Activated T-cell treated with anti-CD3 and anti-CD28 coated beads, Interleukin-2, amount 50 U/mL, for 24 hours (primary cell): ENCODE measurements at regions not wholly inside any gene's neighbourhood (a gene's known extent, or its start where the extent isn't known, plus 50 kb on each side); places are given as distances from the start of the nearest gene placed in this dataset.

Experiments used
- DNase-seq: peaks from one replicate; pipeline ENCODE4 v3.0.0-alpha.2; 2020
- H3K27ac Mint-ChIP-seq: 2 replicates; pipeline ENCODE4 v1.8.0; 2020; ENCODE audit warnings: mild to moderate bottlenecking, mixed read lengths
- H3K27me3 Mint-ChIP-seq: 2 replicates; pipeline ENCODE4 v1.8.0; 2020; ENCODE audit warnings: mixed read lengths
- H3K36me3 Mint-ChIP-seq: 2 replicates; pipeline ENCODE4 v1.8.0; 2020; ENCODE audit warnings: low read depth, mixed read lengths
- H3K4me1 Mint-ChIP-seq: 2 replicates; pipeline ENCODE4 v1.8.0; 2020; ENCODE audit warnings: low read depth, mixed read lengths
- H3K4me3 Mint-ChIP-seq: 2 replicates; pipeline ENCODE4 v1.8.0; 2020; ENCODE audit warnings: mild to moderate bottlenecking, moderate library complexity, mixed read lengths
- H3K9me3 Mint-ChIP-seq: 2 replicates; pipeline ENCODE4 v1.8.0; 2020; ENCODE audit warnings: mixed read lengths

GRCh38 chr4:38548256-38548655 lies 115.7 kb upstream of the KLF3 start:
- Mint-ChIP-seq H3K9me3 (peaks cover 14% of the 10 kb centered on the region), H3K36me3 (no peaks in the 10 kb centered on the region), H3K27ac (no peak overlapping the region), H3K4me3 (no peak overlapping the region), H3K27me3 (no peaks in the 10 kb centered on the region), H3K4me1 (no peaks in the 10 kb centered on the region)
- DNase-seq, result no peak

GRCh38 chr4:38559374-38559773 lies 104.6 kb upstream of the KLF3 start:
- DNase-seq, result no peak
- no peak overlapping the region for H3K4me3 Mint-ChIP-seq
- H3K9me3 Mint-ChIP-seq, result peaks cover 14% of the 10 kb centered on the region
- peaks cover 20% of the 10 kb centered on the region for H3K4me1 Mint-ChIP-seq
- no peak overlapping the region for H3K27ac Mint-ChIP-seq
- no peaks in the 10 kb centered on the region for H3K36me3 Mint-ChIP-seq
- H3K27me3 Mint-ChIP-seq, result peaks cover 6% of the 10 kb centered on the region

GRCh38 chr4:38560340-38560739 lies 103.7 kb upstream of the KLF3 start:
- Mint-ChIP-seq H3K4me3 (no peak overlapping the region), H3K4me1 (peaks cover 20% of the 10 kb centered on the region), H3K27me3 (peaks cover 6% of the 10 kb centered on the region), H3K9me3 (peaks cover 11% of the 10 kb centered on the region), H3K27ac (no peak overlapping the region), H3K36me3 (no peaks in the 10 kb centered on the region)
- no peak for DNase-seq

DNA sequence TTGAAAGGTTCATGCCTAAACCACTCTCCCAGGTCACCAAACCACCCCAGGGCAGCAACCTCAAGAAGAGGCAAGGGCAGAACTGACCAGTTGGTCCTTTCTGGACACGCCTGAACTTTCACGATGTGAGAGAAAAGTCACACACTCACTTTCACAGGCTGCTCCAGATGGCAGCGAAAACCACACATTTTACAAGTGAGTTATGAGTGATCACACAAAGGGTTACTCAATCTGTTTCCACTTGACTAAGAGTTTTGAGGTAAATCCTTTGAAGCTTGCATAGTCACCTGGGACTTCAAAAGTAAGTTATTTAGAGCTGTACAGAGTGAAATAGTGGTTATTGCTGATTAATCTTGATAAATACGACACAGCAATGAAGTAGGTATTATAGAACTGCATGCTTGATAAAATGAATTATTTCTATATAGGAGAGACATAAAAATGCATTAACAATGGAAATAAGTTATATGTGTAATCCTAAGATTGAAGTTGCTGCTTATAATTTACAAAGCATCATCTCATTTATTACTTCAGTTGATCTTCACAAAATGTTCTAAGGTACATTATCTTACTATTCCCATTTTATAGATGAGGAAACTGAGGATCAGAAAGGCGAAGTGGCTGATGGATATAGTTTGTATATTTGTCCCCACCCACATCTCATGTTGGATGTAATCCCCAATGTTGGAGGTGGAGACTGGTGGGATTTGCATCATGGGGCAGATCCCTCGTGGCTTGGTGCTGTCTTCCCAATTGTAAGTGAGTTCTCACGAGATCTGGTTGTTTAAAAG lies 103.0 kb upstream of the KLF3 start:
- Mint-ChIP-seq H3K4me3 (no peak overlapping the region), H3K27ac (no peak overlapping the region), H3K4me1 (peaks cover 20% of the 10 kb centered on the region), H3K36me3 (no peaks in the 10 kb centered on the region), H3K27me3 (peaks cover 6% of the 10 kb centered on the region), H3K9me3 (peaks cover 5% of the 10 kb centered on the region)
- DNase-seq, result peak; percentile 37

DNA sequence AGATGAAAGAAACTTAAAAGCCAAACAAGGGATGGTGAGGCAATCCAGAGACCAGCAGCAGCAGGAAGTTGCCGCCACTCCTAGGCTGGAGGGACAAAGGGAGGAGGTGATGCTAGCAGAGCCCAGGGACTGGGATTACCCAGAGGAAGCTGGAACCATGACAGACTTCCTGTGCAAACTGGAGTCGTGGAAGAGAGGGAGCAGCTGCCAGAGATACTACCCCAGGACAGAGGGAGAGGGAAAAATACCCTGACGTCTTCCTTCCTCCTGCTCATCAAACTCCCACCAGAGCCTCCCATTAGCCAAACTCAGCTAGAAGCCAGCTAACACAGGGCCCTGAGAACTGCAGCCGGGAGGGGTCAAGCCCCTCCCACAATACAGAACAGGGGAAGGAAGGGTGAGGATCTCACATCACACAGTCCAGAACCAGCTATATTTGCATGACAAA lies 101.2 kb upstream of the KLF3 start:
- no peaks in the 10 kb centered on the region for H3K9me3 Mint-ChIP-seq
- H3K27ac Mint-ChIP-seq, result no peak overlapping the region
- H3K4me1 Mint-ChIP-seq, result peaks cover 28% of the 10 kb centered on the region
- H3K27me3 Mint-ChIP-seq, result peaks cover 6% of the 10 kb centered on the region
- no peak for DNase-seq
- H3K4me3 Mint-ChIP-seq, result no peak overlapping the region
- no peaks in the 10 kb centered on the region for H3K36me3 Mint-ChIP-seq

- Mint-ChIP-seq H3K27me3 (peaks cover 2% of the 10 kb centered on the region), H3K4me1 (peaks cover 28% of the 10 kb centered on the region), H3K4me3 (no peak overlapping the region), H3K9me3 (no peaks in the 10 kb centered on the region), H3K27ac (no peak overlapping the region), H3K36me3 (no peaks in the 10 kb centered on the region)
- no peak for DNase-seq
Observed at GRCh38 chr4:38563707-38564495, 100.1 kb upstream of the KLF3 start.

DNA sequence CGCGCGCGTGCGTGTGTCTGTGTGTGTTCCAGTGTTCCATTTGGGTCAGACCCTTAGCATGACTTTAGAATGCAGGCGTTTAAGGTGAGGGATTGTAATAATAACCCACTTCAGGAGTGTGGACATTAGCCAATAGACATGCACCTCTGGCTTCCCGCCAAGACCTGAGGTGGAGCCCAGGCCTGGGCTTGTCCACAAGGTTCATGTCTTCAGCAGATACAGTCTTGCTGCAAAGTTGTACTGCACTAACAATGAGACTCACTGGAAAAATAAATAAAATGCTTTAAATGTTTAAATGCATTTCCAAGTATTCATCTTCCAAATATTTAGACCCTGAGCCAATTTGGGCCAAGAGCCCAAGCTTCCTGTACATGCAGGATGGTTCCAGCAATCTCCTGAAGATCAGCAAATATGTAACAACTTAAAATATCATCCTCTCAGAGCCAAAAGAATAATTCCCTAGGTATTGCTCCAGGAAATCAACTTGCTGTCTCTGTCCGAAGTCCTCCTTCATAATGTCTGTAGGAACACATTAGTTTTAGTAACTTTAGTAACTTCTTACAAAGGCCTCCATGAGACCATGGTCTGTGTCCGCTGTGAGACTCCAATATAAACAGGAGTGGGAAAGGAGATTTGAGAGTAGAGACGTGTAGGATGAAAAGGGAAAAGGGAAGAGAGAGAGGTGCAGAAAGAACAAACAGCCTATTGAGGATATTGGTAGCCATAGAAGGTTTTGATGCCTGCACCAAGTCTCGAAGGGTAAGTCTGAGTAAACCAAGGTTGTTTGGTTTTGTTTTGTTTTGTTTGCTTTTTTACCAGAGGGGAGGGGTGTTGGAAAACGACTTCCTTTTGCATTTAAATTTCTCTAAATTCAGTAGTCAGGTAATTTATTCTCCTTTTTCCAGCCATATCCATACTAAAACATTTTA lies 98.5 kb upstream of the KLF3 start:
- no peak for DNase-seq

DNA sequence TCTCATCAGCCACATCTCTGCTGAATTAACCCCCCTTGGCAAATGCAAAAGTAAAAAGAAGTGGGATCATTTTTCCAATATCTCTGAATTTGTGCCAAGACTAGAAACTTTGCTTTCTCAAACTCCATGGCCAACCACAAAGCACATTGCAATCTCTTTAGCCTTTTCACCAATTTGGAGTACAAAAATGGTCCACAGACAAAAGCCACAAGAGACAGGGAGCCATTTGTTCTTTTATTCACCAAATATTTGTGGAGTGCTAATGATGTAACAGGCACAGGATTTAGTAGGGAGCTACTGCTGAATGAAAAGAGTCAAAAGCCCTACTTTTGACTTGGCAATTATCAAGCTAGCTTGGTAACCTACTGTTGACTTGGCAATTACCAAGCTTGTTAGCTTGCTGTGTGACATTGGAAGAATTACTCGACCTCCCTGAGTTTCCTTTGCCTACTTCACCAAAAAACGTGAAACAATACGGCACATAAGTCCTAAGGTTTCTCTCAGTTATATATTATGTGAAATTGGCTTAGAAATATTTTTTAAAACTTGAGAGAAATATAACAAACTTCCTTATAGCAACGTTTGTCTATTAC lies 97.1 kb upstream of the KLF3 start:
- no peak for DNase-seq
- Mint-ChIP-seq H3K4me3 (no peak overlapping the region), H3K36me3 (no peaks in the 10 kb centered on the region), H3K27me3 (peaks cover 2% of the 10 kb centered on the region), H3K27ac (no peak overlapping the region), H3K4me1 (peaks cover 10% of the 10 kb centered on the region), H3K9me3 (no peaks in the 10 kb centered on the region)

More for the DNA sequence above, 98.5 kb upstream of the KLF3 start:
- Mint-ChIP-seq H3K4me1 (peaks cover 23% of the 10 kb centered on the region), H3K27me3 (peaks cover 2% of the 10 kb centered on the region), H3K4me3 (no peak overlapping the region), H3K27ac (no peak overlapping the region), H3K9me3 (no peaks in the 10 kb centered on the region), H3K36me3 (no peaks in the 10 kb centered on the region)

- no peak for DNase-seq
- Mint-ChIP-seq H3K36me3 (no peaks in the 10 kb centered on the region), H3K27ac (no peak overlapping the region), H3K4me3 (no peak overlapping the region), H3K9me3 (no peaks in the 10 kb centered on the region), H3K27me3 (peaks cover 2% of the 10 kb centered on the region), H3K4me1 (peaks cover 9% of the 10 kb centered on the region)
Observed at GRCh38 chr4:38567457-38567856, 96.5 kb upstream of the KLF3 start.

DNA sequence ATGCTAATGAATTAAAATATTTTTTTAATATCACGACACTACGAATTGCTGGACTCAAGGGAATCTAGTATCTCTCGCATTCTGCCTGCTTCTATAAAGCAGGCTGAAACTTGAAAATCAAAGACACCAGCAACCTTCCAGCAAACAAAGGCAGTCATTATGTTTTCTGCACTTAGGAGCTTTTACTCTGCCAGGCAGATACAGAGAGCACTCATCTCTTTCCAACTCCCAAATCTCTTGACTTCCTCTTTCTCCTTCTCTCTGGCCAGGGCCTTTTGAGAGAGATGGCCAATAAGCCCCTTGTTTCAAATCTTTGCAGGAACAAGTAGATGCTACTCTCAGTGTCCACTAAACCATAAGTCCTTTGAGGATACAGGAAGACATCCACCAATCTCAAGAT lies 95.2 kb upstream of the KLF3 start:
- Mint-ChIP-seq H3K27me3 (no peaks in the 10 kb centered on the region), H3K9me3 (no peaks in the 10 kb centered on the region), H3K27ac (no peak overlapping the region), H3K4me1 (peaks cover 7% of the 10 kb centered on the region), H3K4me3 (no peak overlapping the region), H3K36me3 (no peaks in the 10 kb centered on the region)
- no peak for DNase-seq

- Mint-ChIP-seq H3K9me3 (no peaks in the 10 kb centered on the region), H3K4me3 (no peak overlapping the region), H3K27ac (no peak overlapping the region), H3K27me3 (peaks cover 2% of the 10 kb centered on the region), H3K36me3 (no peaks in the 10 kb centered on the region), H3K4me1 (peaks cover 7% of the 10 kb centered on the region)
- no peak for DNase-seq
Observed at GRCh38 chr4:38570647-38571276, 93.2 kb upstream of the KLF3 start.

- no peak for DNase-seq
- Mint-ChIP-seq H3K4me1 (peaks cover 3% of the 10 kb centered on the region), H3K36me3 (no peaks in the 10 kb centered on the region), H3K9me3 (no peaks in the 10 kb centered on the region), H3K27ac (no peak overlapping the region), H3K27me3 (peaks cover 2% of the 10 kb centered on the region), H3K4me3 (no peak overlapping the region)
Observed at GRCh38 chr4:38572793-38573192, 91.2 kb upstream of the KLF3 start.

- DNase-seq, result no peak
- Mint-ChIP-seq H3K36me3 (no peaks in the 10 kb centered on the region), H3K9me3 (no peaks in the 10 kb centered on the region), H3K4me3 (no peak overlapping the region), H3K27me3 (peaks cover 2% of the 10 kb centered on the region), H3K27ac (no peak overlapping the region), H3K4me1 (peaks cover 3% of the 10 kb centered on the region)
Observed at GRCh38 chr4:38574559-38575333, 89.3 kb upstream of the KLF3 start.
